HL-60 (cell line): ENCODE measurements at regions not wholly inside any gene's neighbourhood (a gene's known extent, or its start where the extent isn't known, plus 50 kb on each side); places are given as distances from the start of the nearest gene placed in this dataset.

ENCODE experiments used
- POLR2AphosphoS5 ChIP-seq: IDR thresholded peaks from 2 replicates; pipeline ENCODE4 v1.6.1; 2012; ENCODE audit warnings: low read depth
- SPI1 ChIP-seq: IDR thresholded peaks from 2 replicates; pipeline ENCODE4 v1.6.1; 2012; ENCODE audit warnings: low read depth, mild to moderate bottlenecking, borderline replicate concordance
- TF ChIP-seq, protein P1 (sequence below): IDR thresholded peaks from one replicate; pipeline ENCODE4 v1.5.1; 2011; ENCODE audit warnings: low read length, control low read depth, inconsistent platforms; ENCODE audit not compliant: insufficient read depth
- TF ChIP-seq, protein P2 (sequence below): IDR thresholded peaks from 2 replicates; pipeline ENCODE4 v1.6.1; 2012; ENCODE audit warnings: low read depth; ENCODE audit not compliant: insufficient replicate concordance

DNA sequence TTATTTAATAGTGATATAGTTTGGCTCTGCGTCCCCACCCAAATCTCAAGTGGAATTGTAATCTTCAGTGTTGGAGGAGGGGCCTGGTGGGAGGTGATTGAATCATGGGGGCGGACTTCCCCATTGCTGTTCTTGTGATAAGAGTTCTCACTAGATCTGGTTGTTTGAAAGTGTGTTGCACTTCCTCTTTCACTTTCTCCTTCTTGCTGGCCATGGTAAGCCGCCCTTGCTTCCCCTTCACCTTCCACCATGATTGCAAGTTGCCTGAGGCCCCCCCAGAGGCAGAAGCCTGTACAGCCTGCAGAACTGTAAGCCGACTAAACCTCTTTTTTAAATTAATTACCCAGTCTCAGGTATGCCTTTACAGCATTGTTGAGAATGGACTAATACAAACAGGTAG is 101.4 kb downstream of the MTPAP start:
- TF ChIP-seq POLR2AphosphoS5 (no peak), SPI1 (peak; percentile 91)
- TF ChIP-seq, protein P1, sequence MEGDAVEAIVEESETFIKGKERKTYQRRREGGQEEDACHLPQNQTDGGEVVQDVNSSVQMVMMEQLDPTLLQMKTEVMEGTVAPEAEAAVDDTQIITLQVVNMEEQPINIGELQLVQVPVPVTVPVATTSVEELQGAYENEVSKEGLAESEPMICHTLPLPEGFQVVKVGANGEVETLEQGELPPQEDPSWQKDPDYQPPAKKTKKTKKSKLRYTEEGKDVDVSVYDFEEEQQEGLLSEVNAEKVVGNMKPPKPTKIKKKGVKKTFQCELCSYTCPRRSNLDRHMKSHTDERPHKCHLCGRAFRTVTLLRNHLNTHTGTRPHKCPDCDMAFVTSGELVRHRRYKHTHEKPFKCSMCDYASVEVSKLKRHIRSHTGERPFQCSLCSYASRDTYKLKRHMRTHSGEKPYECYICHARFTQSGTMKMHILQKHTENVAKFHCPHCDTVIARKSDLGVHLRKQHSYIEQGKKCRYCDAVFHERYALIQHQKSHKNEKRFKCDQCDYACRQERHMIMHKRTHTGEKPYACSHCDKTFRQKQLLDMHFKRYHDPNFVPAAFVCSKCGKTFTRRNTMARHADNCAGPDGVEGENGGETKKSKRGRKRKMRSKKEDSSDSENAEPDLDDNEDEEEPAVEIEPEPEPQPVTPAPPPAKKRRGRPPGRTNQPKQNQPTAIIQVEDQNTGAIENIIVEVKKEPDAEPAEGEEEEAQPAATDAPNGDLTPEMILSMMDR, result no peak
- TF ChIP-seq, protein P2, sequence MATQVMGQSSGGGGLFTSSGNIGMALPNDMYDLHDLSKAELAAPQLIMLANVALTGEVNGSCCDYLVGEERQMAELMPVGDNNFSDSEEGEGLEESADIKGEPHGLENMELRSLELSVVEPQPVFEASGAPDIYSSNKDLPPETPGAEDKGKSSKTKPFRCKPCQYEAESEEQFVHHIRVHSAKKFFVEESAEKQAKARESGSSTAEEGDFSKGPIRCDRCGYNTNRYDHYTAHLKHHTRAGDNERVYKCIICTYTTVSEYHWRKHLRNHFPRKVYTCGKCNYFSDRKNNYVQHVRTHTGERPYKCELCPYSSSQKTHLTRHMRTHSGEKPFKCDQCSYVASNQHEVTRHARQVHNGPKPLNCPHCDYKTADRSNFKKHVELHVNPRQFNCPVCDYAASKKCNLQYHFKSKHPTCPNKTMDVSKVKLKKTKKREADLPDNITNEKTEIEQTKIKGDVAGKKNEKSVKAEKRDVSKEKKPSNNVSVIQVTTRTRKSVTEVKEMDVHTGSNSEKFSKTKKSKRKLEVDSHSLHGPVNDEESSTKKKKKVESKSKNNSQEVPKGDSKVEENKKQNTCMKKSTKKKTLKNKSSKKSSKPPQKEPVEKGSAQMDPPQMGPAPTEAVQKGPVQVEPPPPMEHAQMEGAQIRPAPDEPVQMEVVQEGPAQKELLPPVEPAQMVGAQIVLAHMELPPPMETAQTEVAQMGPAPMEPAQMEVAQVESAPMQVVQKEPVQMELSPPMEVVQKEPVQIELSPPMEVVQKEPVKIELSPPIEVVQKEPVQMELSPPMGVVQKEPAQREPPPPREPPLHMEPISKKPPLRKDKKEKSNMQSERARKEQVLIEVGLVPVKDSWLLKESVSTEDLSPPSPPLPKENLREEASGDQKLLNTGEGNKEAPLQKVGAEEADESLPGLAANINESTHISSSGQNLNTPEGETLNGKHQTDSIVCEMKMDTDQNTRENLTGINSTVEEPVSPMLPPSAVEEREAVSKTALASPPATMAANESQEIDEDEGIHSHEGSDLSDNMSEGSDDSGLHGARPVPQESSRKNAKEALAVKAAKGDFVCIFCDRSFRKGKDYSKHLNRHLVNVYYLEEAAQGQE, result no peak
